ENCODE measurements at regions not wholly inside any gene's neighbourhood (a gene's known extent, or its start where the extent isn't known, plus 50 kb on each side); places are given as distances from the start of the nearest gene placed in this dataset.

DNA sequence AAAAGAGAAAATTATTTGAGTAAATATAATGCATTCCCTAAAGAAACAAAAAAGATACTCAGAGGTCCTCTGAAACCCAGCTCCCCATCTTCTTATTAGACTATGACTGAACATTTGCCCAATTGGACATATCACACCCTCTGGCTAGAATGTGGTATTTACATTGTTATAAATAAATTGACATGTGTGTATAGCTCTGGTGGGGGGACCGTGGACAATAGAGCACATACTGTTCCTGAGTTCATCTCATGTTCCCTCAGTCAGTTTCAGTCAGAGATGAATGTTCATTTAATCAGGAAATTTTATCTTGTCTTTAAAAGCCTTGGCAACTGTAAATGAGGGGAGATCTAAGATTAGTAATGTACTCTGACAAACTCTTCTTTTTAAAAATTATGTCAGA, 459.3 kb upstream of the ADAMTS5 start:
- DNase-seq (ENCODE audit: low spot score) = no peak

DNA sequence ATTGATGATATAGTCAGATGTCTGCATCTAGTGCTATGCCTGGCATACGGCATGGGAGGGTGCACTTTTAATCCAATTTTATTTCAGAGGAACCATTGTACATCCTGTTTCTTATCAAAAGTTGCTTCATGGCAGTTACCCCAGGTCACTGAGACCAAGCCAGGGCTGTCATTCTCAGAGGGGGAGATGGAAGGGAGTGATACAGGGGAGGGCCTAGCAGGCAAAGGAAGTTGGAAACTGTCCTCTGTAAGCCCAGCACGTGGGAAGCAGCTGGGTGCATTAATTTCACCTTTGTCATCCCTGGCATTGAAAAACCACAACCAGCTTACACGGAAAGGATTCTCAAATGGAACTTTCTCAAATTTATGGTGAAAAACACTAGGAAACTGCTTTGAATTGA, 458.7 kb upstream of the ADAMTS5 start:
- DNase-seq (ENCODE audit: low spot score) = no peak

DNA sequence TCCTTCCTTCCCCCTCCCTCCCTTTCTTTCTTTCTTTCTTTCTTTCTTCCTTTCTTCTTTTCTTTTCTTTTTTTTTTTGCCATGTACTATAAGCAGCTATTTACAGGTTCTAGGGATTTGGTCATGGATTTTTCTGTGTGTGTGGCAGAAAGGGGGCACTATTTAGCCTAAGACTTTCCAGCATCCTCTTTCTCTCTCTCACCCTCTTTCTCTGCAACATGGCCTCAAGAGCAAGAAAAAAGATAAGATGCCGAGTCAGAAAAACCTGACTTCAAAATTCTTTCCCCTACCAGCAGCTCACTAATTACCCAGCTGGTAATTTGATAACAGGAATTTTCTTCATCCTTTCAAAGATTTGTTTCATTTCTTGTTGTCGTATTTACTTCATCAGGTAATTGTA, 458.3 kb upstream of the ADAMTS5 start:
- DNase-seq (ENCODE audit: low spot score) = no peak

DNA sequence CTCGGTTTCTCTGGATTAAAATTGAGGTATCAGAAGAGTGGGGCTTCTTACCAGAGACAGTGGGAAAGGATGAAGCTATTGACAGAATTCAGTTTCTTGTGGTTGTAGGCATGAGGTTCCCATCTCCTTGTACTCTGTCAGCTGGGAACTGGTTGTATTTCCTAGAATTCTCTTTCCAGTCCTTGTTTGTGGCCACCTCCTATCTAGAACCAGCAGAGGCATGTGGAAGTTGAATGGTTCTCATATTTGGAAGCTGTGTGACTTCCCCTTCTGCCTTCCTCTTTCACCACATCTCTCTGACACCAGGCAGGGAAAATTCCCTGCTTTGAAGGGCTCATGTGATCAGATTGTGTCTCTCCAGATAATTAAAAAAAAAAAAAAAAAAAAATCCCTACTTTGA, 457.7 kb upstream of the ADAMTS5 start:
- no peak for DNase-seq (ENCODE audit: low spot score)

- no peak for DNase-seq (ENCODE audit: low spot score)
These were observed 457.2 kb upstream of the ADAMTS5 start for GRCh38 chr21:27423906-27424595.

GRCh38 chr21:27423038-27423437, 456.1 kb upstream of the ADAMTS5 start:
- DNase-seq (ENCODE audit: low spot score) = no peak

DNA sequence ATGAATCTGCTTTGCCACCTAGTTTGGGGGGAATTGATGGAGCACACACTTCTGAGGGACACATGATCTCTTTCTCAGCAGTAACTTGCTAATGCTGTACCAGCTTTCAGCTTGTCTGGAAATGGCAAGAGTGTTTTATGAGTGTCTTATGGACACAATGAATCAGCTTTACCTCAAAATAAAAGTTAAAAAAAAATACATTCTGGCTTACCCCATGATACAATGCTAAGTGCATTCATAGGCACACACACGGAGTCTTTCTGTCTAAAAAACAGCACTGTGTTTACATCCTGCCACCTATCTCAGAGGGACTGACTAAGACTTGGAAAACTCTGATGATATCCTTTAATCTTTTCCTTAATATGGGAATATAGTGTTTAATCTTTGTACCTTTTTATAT, 455.5 kb upstream of the ADAMTS5 start:
- DNase-seq (ENCODE audit: low spot score) = no peak

DNA sequence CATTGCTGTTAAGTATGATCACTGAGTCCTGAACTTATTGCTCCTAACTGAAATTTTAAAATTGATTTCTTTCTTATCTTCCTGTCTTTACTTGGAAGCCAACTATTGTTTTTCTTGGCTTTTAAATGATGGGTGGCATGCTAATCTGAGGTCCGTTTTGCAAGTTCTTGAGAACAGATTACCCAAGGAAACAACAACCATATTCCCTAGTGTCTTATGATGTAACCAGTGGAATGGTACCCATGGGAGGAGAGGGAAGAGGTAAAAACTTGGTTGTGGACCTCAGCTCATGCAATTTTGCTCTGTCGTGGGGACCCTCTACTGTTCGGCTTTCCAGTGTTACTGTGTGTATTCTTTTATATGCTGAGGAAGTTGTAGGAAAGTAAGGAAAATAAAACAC, 454.8 kb upstream of the ADAMTS5 start:
- no peak for DNase-seq (ENCODE audit: low spot score)

- DNase-seq (ENCODE audit: low spot score) = no peak
These were observed 452.3 kb upstream of the ADAMTS5 start for GRCh38 chr21:27419153-27419552.

DNA sequence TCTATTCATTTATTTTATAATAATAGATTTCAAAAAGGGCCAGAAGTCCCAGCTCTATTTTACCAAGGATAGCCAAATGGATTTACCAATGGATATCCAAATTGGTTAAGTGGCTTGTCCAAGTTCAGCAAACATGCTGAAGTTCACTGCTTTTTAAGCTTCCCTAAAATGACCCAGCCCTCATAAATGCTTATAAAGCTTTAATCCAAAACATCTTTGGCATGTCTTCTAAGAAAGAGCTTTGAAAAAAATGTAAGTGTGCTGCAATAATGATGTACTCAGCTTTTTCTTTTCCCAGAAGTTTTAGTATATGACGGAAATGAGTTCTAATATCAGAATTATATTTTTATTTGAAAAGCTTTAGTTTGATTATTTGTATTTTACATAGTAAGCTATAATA, 451.5 kb upstream of the ADAMTS5 start:
- no peak for DNase-seq (ENCODE audit: low spot score)

- DNase-seq (ENCODE audit: low spot score) = no peak
These were observed 445.6 kb upstream of the ADAMTS5 start for GRCh38 chr21:27412530-27412929.

DNA sequence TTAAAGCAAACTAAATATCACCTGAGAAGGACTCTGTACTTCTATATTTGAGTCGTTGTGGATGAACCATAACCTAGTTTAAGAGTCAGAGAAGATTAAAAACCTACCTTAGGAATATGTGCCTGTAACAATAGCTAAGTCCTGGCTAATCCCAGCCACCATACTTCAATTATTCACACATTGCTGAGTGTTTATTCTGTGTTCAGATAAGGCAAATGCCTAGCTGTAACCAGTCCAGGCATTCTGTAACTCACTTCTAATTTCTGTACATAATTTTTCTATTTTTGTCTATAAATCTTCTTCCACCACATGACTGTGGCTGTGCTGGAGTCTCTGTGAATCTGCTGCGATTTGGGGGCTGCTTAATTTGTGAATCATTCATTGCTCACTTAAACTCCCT, 441.9 kb upstream of the ADAMTS5 start:
- DNase-seq (ENCODE audit: low spot score) = no peak

GRCh38 chr21:27407271-27407670, 440.4 kb upstream of the ADAMTS5 start:
- DNase-seq (ENCODE audit: low spot score) = no peak

DNA sequence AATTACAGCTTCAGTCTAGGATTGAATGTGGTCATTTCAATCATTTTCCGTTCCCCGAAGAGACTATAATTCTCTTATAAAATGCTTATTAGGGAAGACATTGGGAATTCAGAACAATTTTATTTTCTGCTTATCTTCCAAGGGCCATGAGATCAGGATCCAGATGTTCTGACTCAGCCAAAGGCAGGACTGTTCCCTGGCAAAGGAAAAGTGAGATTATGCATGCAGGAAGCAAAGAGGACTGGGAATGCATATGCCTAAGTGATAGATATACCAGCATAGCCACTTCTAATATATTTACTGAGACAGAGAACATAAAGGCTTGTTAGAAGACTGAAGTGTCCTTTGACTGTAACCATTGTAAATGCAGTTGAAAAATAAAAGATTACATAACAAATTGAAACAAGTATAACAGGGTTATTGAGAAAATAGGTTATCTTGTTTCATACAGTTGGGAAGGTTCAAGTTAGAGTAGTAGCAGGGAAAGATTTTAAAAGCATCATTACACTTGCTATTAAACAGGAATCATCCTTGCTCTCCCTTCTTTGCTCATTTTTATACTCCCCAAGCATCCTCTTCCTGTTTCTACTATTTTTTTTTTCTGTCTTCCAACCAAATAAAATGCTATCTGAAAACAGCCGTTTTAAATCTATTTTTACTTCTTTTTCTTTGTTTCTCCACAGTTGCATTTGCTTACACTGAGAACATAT, 439.6 kb upstream of the ADAMTS5 start:
- DNase-seq (ENCODE audit: low spot score) = no peak

DNA sequence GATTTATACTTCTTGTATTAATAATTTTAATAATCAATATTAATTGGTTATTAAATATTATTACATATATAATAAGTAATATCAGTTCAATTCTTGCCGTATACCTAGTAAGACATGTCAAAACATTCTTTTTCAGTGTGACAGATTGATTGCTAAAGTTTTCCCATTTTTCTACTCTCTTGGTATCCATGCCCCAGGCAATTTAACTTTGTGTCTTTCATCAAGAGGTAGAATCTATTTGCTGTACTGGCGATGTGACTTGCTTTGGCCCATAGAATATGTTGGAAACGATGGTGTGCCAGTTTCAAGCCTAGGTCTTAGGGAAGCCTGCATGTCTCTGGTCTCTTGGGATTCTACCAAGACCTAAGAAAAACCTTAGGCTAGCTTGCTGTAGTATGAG, 436.1 kb upstream of the ADAMTS5 start:
- no peak for DNase-seq (ENCODE audit: low spot score)

DNA sequence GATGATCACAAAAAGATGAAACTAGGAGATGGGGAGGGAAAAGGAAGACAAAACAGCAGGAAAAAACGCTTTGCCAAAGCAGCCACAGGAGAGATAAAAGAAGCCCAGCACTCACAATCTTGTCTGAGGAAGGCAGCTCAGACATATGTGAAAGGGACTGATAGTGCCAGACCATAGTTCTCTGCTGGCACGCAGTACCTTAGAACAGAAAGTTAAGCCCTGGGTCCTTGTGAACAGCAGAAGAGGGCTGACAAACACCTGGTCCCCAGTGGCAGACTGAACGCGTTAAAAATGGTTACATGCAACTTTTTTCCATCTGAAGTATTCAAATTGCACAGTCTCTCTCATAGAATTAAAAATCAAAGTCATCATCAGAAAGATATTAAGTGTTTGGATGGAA, 433.2 kb upstream of the ADAMTS5 start:
- DNase-seq (ENCODE audit: low spot score) = no peak

DNA sequence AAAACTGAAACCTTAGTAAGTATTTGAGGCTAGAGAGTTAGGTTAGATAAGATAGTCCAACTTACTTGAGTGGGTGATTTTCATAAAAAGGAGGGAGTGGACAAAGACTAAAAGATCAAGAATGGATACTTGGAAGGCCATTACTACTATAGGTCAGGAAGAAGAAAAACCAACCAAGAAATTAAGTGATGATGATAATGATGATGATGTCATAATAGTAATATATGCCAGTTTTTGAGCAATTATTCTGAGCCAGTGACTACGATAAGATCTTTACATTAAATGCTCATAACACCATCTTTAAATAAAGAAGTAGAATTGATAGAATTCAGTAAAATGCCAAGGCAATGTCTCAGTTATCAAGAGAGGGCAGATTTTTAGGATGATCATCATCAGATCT, 430.7 kb upstream of the ADAMTS5 start:
- no peak for DNase-seq (ENCODE audit: low spot score)

- no peak for DNase-seq (ENCODE audit: low spot score)
These were observed 426.8 kb upstream of the ADAMTS5 start for GRCh38 chr21:27393726-27394125.

DNA sequence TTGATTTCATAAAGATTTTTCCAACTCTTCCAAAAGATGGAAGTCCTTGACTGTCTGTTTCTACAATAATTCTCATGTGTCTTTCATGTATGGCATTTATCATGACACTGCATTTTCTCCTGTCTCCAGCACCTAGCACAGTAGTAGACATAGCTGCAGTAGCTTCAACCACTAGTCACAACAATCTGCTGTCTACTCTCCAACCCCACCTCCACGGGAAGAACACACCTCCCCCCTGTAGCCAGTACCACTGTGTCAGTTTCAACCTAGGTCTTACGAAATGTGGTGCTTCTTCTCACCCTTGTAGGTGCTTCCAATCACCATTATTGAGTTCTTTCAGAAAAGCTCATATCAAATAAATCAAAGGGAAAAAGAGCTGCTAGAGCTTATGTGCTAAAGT, 425.1 kb upstream of the ADAMTS5 start:
- DNase-seq (ENCODE audit: low spot score) = no peak

- no peak for DNase-seq (ENCODE audit: low spot score)
These were observed 423.5 kb upstream of the ADAMTS5 start for GRCh38 chr21:27390384-27390783.

GRCh38 chr21:27388825-27389224, 421.9 kb upstream of the ADAMTS5 start:
- no peak for DNase-seq (ENCODE audit: low spot score)

- DNase-seq (ENCODE audit: low spot score) = no peak
These were observed 415.5 kb upstream of the ADAMTS5 start for GRCh38 chr21:27382404-27382803.

DNA sequence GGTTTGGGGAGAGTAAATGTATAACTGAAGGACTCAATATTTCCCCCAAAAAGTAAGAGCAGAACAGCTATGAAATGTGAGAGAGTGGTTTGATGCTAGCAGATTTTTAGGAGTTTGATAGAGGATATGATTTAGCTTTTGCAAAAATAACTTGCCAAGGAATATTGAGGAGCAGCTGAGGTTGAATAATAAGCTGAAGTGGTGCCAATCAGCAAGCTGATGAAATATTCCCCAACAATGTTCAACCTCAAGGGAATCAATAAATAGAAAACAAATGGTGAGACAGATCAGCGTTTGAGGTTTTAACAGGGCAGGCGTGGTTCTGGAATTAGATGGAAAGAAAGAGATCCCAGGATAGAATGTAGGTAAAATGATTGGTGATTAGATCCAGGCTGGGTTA, 413.4 kb upstream of the ADAMTS5 start:
- no peak for DNase-seq (ENCODE audit: low spot score)

DNA sequence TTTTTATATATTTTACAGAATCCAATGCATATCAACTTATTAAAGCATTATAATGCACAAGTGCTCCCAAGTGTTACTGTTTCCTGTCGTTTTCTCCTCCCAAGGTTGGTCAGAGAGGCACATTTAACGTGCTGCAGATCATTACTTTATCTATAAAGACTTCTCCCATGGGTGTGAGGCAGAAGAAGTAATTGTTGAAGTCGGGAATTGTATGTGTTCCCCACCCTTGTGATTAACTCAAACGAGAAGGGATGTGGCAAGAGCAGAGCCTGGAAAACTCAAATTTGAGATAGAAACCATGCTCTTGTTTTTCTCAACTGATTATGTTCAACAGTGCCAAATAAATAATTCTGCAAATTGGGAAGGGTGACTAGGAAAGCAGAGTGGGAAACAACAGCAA, 412.5 kb upstream of the ADAMTS5 start:
- DNase-seq (ENCODE audit: low spot score) = no peak
